IMR-90 (cell line): ENCODE measurements at regions not wholly inside any gene's neighbourhood (a gene's known extent, or its start where the extent isn't known, plus 50 kb on each side); places are given as distances from the start of the nearest gene placed in this dataset.

Source experiments
- ATAC-seq: fragments of 200-7000 bp; cut with Tn5 transposase; 2 replicates; pipeline ENCODE4 v1.9.1; 2020; ENCODE audit warnings: low read depth, mild to moderate bottlenecking, moderate library complexity
- BruUV-seq: library from RNA; stranded (reverse); fragments of 400-500 nt; replicated peaks from 2 replicates; lab custom pipeline; 2021; lab: Mats Ljungman, UMichigan
- CTCF ChIA-PET: fragments of 300-600 bp; formaldehyde crosslinking; extraction: SDS; loops from one replicate; lab custom pipeline; 2021; ENCODE audit warnings: antibody characterized with exemption; lab: Yijun Ruan, JAX
- POLR2A ChIA-PET: fragments of 300-600 bp; sonication (Branson Sonifier 250); formaldehyde crosslinking; loops from one replicate; lab custom pipeline; 2022; ENCODE audit warnings: antibody characterized with exemption; ENCODE audit not compliant: unreplicated experiment; lab: Charles Lee
- DNase-seq: peaks from one replicate; pipeline ENCODE4 v3.0.0; 2013
- H2AFZ ChIP-seq: replicated peaks from 2 replicates; pipeline ENCODE3; 2013; ENCODE audit warnings: low read length, mild to moderate bottlenecking; ENCODE audit not compliant: poor library complexity
- H2AK5ac ChIP-seq: 2 replicates; pipeline ENCODE4 v1.6.1; 2013; ENCODE audit warnings: low read depth, low read length, inconsistent platforms
- H2AK9ac ChIP-seq: replicated peaks from 2 replicates; pipeline ENCODE3; 2013; ENCODE audit warnings: mild to moderate bottlenecking, low read depth, low read length, moderate library complexity; ENCODE audit not compliant: poor library complexity
- H2BK120ac ChIP-seq: 2 replicates; pipeline ENCODE4 v1.6.1; 2013; ENCODE audit warnings: low read depth, low read length, inconsistent platforms
- H2BK15ac ChIP-seq: 3 replicates; pipeline ENCODE4 v1.6.1; 2013; ENCODE audit warnings: low read depth, low read length, inconsistent platforms
- H2BK20ac ChIP-seq: 2 replicates; pipeline ENCODE4 v1.6.1; 2013; ENCODE audit warnings: low read depth, mild to moderate bottlenecking, inconsistent platforms, low read length, moderate library complexity
- H2BK5ac ChIP-seq: 2 replicates; pipeline ENCODE4 v1.6.1; 2013; ENCODE audit warnings: mild to moderate bottlenecking, low read depth, low read length, inconsistent platforms; ENCODE audit not compliant: poor library complexity, severe bottlenecking
- H3K14ac ChIP-seq: replicated peaks from 2 replicates; pipeline ENCODE4 v1.6.1; 2013; ENCODE audit warnings: low read depth, low read length, inconsistent platforms
- H3K18ac ChIP-seq: 2 replicates; pipeline ENCODE4 v1.6.1; 2013; ENCODE audit warnings: low read depth, low read length, control low read depth
- H3K23ac ChIP-seq: 2 replicates; pipeline ENCODE4 v1.6.1; 2013; ENCODE audit warnings: low read depth, low read length, inconsistent platforms
- H3K27ac ChIP-seq: 2 replicates; pipeline ENCODE4 v1.5.1; 2013; ENCODE audit warnings: mild to moderate bottlenecking, control low read depth, low read length; ENCODE audit not compliant: insufficient read depth
- H3K27me3 ChIP-seq: 2 replicates; pipeline ENCODE4 v1.6.1; 2013; ENCODE audit warnings: low read length; ENCODE audit not compliant: control insufficient read depth, insufficient read depth
- H3K36me3 ChIP-seq: 2 replicates; pipeline ENCODE4 v1.6.1; 2013; ENCODE audit warnings: low read length, mixed read lengths; ENCODE audit not compliant: control insufficient read depth, insufficient read depth
- H3K4ac ChIP-seq: 2 replicates; pipeline ENCODE4 v1.6.1; 2013; ENCODE audit warnings: low read depth, low read length, inconsistent platforms
- H3K4me1 ChIP-seq: 2 replicates; pipeline ENCODE4 v1.6.1; 2013; ENCODE audit warnings: low read length, mixed read lengths; ENCODE audit not compliant: control insufficient read depth, insufficient read depth
- H3K4me2 ChIP-seq: 2 replicates; pipeline ENCODE4 v1.6.1; 2013; ENCODE audit warnings: low read depth, mild to moderate bottlenecking, control low read depth, low read length, moderate library complexity
- H3K4me3 ChIP-seq: 2 replicates; pipeline ENCODE4 v1.5.1; 2013; ENCODE audit warnings: low read depth, mild to moderate bottlenecking, control low read depth, low read length, moderate library complexity; ENCODE audit not compliant: insufficient read depth
- H3K56ac ChIP-seq: 2 replicates; pipeline ENCODE4 v1.6.1; 2013; ENCODE audit warnings: low read length, inconsistent platforms; ENCODE audit not compliant: insufficient read depth; ENCODE audit errors: extremely low read depth
- H3K79me1 ChIP-seq, 2 experiments: 2 replicates each; pipeline ENCODE4 v1.6.1; 2013; ENCODE audit warnings: low read length in 2 of 2, inconsistent platforms in 1 of 2, low read depth in 1 of 2
- H3K9ac ChIP-seq: 2 replicates; pipeline ENCODE4 v1.6.1; 2013; ENCODE audit warnings: low read depth, low read length, control low read depth
- H3K9me1 ChIP-seq: 2 replicates; pipeline ENCODE4 v1.6.1; 2013; ENCODE audit warnings: low read length, inconsistent platforms; ENCODE audit not compliant: insufficient read depth
- H3K9me3 ChIP-seq: 2 replicates; pipeline ENCODE4 v1.6.1; 2013; ENCODE audit warnings: low read length; ENCODE audit not compliant: control insufficient read depth, insufficient read depth
- H4K20me1 ChIP-seq: 2 replicates; pipeline ENCODE4 v1.6.1; 2013; ENCODE audit warnings: low read length, inconsistent platforms; ENCODE audit not compliant: insufficient read depth
- H4K5ac ChIP-seq: 2 replicates; pipeline ENCODE4 v1.6.1; 2013; ENCODE audit warnings: mild to moderate bottlenecking, low read depth, low read length, control low read depth
- H4K8ac ChIP-seq, 2 experiments: 2 replicates each; pipeline ENCODE4 v1.6.1; 2013; ENCODE audit warnings: low read depth in 2 of 2, low read length in 2 of 2, control low read depth in 1 of 2, inconsistent platforms in 1 of 2
- H4K91ac ChIP-seq: 2 replicates; pipeline ENCODE4 v1.6.1; 2013; ENCODE audit warnings: low read depth, low read length, inconsistent platforms; ENCODE audit not compliant: insufficient read depth
- BHLHE40 ChIP-seq: fragments of 150-350 bp; IDR thresholded peaks from 2 replicates; pipeline ENCODE4 v1.6.1; 2016; ENCODE audit warnings: mild to moderate bottlenecking, low read depth, low read length
- CEBPB ChIP-seq: IDR thresholded peaks from 2 replicates; pipeline ENCODE4 v1.6.1; 2012; ENCODE audit warnings: low read depth, low read length, improper control_type of control experiment
- CHD1 ChIP-seq: IDR thresholded peaks from 2 replicates; pipeline ENCODE4 v1.6.1; 2012; ENCODE audit warnings: low read depth, low read length, improper control_type of control experiment
- CTCF ChIP-seq: conservative IDR thresholded peaks from 2 replicates; pipeline ENCODE4 v1.5.1; 2012; ENCODE audit warnings: mild to moderate bottlenecking, low read depth, low read length, improper control_type of control experiment
- FOS ChIP-seq: fragments of 150-350 bp; IDR thresholded peaks from 2 replicates; pipeline ENCODE4 v1.6.1; 2016; ENCODE audit warnings: low read depth, low read length
- MXI1 ChIP-seq: IDR thresholded peaks from 2 replicates; pipeline ENCODE4 v1.6.1; 2012; ENCODE audit warnings: low read depth, mild to moderate bottlenecking, low read length, moderate library complexity, borderline replicate concordance
- NFE2L2 ChIP-seq: fragments of 150-350 bp; IDR thresholded peaks from 2 replicates; pipeline ENCODE4 v1.6.1; 2016; ENCODE audit warnings: low read depth, mild to moderate bottlenecking, low read length
- POLR2A ChIP-seq: IDR thresholded peaks from 2 replicates; pipeline ENCODE4 v1.6.1; 2012; ENCODE audit warnings: mild to moderate bottlenecking, low read depth, low read length
- RAD21 ChIP-seq: IDR thresholded peaks from 2 replicates; pipeline ENCODE4 v1.6.1; 2012; ENCODE audit warnings: low read length, improper control_type of control experiment
- RCOR1 ChIP-seq: IDR thresholded peaks from 2 replicates; pipeline ENCODE4 v1.6.1; 2012; ENCODE audit warnings: mild to moderate bottlenecking, low read length, improper control_type of control experiment; ENCODE audit not compliant: insufficient replicate concordance
- RFX5 ChIP-seq: IDR thresholded peaks from 2 replicates; pipeline ENCODE4 v1.8.0; 2012; ENCODE audit warnings: low read depth, mild to moderate bottlenecking, low read length, moderate library complexity
- WGBS, 2 experiments: methylation state at CpG; one replicate each; pipeline versions ENCODE4 v1.1.5 to v1.1.7; 2013; ENCODE audit warnings: missing lambda C conversion rate in 2 of 2; ENCODE audit not compliant: insufficient read length in 1 of 2; ENCODE audit errors: extremely low coverage in 2 of 2; 5-methylcytosine and 5-hydroxymethylcytosine counted together
- dilution Hi-C: fragments of 300-500 bp; cut with HindIII; formaldehyde crosslinking; loops from one replicate; pipeline ENCODE4 v1.14.3; 2018; ENCODE audit warnings: low sequenced_read_pairs; ENCODE audit not compliant: unreplicated experiment
- in situ Hi-C: fragments of 300-500 bp; cut with MboI; formaldehyde crosslinking; loops from 3 replicates; pipeline ENCODE4 v1.14.3; 2019; ENCODE audit warnings: low sequenced_read_pairs, inconsistent platforms, mixed read lengths
- intact Hi-C: fragments of 100-400 bp; cut with micrococcal nuclease; formaldehyde crosslinking; loops from 2 replicates; pipeline ENCODE4 v1.10.0; 2022
- TF ChIP-seq, protein P1 (sequence below): fragments of 150-350 bp; IDR thresholded peaks from 2 replicates; pipeline ENCODE4 v1.6.1; 2016; ENCODE audit warnings: low read depth, mild to moderate bottlenecking, low read length, moderate library complexity, borderline replicate concordance
- TF ChIP-seq, protein P2 (sequence below): fragments of 150-350 bp; IDR thresholded peaks from 2 replicates; pipeline ENCODE4 v1.6.1; 2017; ENCODE audit warnings: mild to moderate bottlenecking, antibody characterized with exemption, low read length, low read depth

DNA sequence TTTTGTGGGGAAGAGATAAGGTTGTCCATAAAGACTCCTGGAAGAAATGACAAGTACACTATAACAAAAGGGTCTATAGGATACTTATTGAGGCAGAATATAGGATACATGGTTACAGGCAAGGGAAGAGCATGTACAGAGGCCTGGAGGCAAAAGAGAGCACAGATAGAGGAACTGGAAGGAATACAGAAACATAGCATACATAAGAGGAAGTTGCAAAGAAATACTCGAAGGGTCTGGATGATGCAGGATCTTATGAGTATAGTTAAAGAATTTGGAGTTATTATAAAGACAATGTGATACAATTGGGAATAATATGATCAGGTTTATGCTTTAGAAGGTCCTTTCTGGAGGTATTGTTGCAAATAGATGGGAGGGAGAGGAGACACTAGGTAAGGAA, 592.7 kb upstream of the POU3F2 start:
- H3K27ac ChIP-seq, result no peak overlapping the region
- H2AFZ ChIP-seq, result no peak overlapping the region
- no peaks in the 10 kb centered on the region for H4K20me1 ChIP-seq
- H4K5ac ChIP-seq, result no peak overlapping the region
- H3K56ac ChIP-seq, result no peak overlapping the region
- H3K4ac ChIP-seq, result no peak overlapping the region
- no peak overlapping the region for H3K4me2 ChIP-seq
- H4K91ac ChIP-seq, result no peak overlapping the region
- H3K4me1 ChIP-seq, result no peaks in the 10 kb centered on the region
- H2BK5ac ChIP-seq, result no peak overlapping the region
- H2AK9ac ChIP-seq, result no peak overlapping the region
- no peak overlapping the region for H2BK15ac ChIP-seq
- H2BK20ac ChIP-seq, result no peak overlapping the region
- WGBS, 2 experiments, result no CpG with 5 or more reads among the region's 1 CpG
- intact Hi-C loops, result no loop called here
- CTCF ChIA-PET, result no interaction called here
- H3K9me1 ChIP-seq, result no peaks in the 10 kb centered on the region
- no peaks in the 10 kb centered on the region for H3K36me3 ChIP-seq
- H2BK120ac ChIP-seq, result no peak overlapping the region
- no peak for TF ChIP-seq MXI1
- TF ChIP-seq RAD21, result no peak
- no peak for TF ChIP-seq NFE2L2
- no peak for TF ChIP-seq RFX5
- TF ChIP-seq CEBPB, result no peak
- no peak for TF ChIP-seq CTCF
- TF ChIP-seq, protein P1, sequence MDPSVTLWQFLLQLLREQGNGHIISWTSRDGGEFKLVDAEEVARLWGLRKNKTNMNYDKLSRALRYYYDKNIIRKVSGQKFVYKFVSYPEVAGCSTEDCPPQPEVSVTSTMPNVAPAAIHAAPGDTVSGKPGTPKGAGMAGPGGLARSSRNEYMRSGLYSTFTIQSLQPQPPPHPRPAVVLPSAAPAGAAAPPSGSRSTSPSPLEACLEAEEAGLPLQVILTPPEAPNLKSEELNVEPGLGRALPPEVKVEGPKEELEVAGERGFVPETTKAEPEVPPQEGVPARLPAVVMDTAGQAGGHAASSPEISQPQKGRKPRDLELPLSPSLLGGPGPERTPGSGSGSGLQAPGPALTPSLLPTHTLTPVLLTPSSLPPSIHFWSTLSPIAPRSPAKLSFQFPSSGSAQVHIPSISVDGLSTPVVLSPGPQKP, result no peak
- TF ChIP-seq, protein P2, sequence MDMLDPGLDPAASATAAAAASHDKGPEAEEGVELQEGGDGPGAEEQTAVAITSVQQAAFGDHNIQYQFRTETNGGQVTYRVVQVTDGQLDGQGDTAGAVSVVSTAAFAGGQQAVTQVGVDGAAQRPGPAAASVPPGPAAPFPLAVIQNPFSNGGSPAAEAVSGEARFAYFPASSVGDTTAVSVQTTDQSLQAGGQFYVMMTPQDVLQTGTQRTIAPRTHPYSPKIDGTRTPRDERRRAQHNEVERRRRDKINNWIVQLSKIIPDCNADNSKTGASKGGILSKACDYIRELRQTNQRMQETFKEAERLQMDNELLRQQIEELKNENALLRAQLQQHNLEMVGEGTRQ, result no peak
- TF ChIP-seq FOS, result no peak
- TF ChIP-seq CHD1, result no peak
- no peak for TF ChIP-seq RCOR1
- no peak for TF ChIP-seq POLR2A
- no peak for TF ChIP-seq BHLHE40
- no peak overlapping the region for H3K14ac ChIP-seq
- H3K23ac ChIP-seq, result no peak overlapping the region
- no peaks in the 10 kb centered on the region for H3K27me3 ChIP-seq
- H4K8ac ChIP-seq, result no peak overlapping the region
- POLR2A ChIA-PET, result no interaction called here
- no peak overlapping the region for H2AK5ac ChIP-seq
- no peaks in the 10 kb centered on the region for H3K79me1 ChIP-seq
- no peak for DNase-seq
- in situ Hi-C loops, result no loop called here
- dilution Hi-C loops, result no loop called here
- ATAC-seq, result no peak
- no peak overlapping the region for H3K4me3 ChIP-seq
- H3K9me3 ChIP-seq, result peaks cover 7% of the 10 kb centered on the region
- no peak overlapping the region for H3K18ac ChIP-seq
- no peak overlapping the region for H3K9ac ChIP-seq
- BruUV-seq, result no TSS peak
